Colon (tissue), 2 donors: ENCODE measurements at regions not wholly inside any gene's neighbourhood (a gene's known extent, or its start where the extent isn't known, plus 50 kb on each side); places are given as distances from the start of the nearest gene placed in this dataset.
"Not testable (repeated sequence)": the region's sequence is repeated elsewhere in the genome, so short reads cannot be mapped to it uniquely, and the experiment has no call there.

Experiments
- FAIRE-seq: peaks from 2 replicates; lab custom pipeline; 2012; peaks lifted over from hg19 to GRCh38; lab: Jason Lieb, UNC
- donor health status: control.
- donor health status: control.

DNA sequence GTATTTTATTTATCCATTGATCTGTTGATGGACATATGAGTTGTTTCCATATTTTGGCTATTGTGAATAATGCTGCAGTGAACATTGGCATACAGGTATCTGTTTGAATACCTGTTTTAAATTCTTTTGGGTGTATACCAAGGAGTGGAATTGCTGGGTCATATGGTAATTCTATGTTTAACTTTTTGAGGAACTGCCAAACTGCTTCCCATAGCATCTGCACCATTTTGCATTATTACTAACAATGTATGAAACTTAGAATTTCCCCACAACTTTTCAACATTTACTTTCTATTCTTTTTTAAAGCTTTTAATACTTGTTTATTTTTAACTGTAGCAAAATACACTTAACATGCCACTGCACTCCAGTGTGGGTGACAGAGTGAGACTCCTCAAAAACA, 57.0 kb upstream of the MSN start:
- no peak for FAIRE-seq

- peak; percentile 28 for FAIRE-seq
Observed at GRCh38 chrX:65610040-65610439, 57.4 kb upstream of the MSN start.

DNA sequence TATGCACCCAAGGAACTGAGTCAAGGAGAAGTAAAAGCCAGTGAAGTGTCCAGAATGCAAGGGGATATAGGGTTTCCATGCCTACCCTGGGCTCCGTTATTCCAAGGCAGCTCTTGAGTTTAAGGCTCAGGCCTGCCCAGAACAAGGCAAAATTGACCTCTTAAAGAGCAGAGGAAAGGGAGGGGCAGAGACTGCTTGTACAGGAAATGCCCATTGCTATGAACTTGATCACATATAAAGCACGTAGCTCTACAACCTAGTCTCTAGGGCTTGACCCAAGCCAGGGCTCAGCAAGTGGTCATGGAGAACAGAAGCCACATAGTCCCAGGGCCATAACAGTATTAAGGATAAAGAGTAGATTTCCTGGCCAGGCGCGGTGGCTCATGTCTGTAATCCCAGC, 58.2 kb upstream of the MSN start:
- no peak for FAIRE-seq

GRCh38 chrX:65608026-65608425, 59.4 kb upstream of the MSN start:
- no peak for FAIRE-seq

DNA sequence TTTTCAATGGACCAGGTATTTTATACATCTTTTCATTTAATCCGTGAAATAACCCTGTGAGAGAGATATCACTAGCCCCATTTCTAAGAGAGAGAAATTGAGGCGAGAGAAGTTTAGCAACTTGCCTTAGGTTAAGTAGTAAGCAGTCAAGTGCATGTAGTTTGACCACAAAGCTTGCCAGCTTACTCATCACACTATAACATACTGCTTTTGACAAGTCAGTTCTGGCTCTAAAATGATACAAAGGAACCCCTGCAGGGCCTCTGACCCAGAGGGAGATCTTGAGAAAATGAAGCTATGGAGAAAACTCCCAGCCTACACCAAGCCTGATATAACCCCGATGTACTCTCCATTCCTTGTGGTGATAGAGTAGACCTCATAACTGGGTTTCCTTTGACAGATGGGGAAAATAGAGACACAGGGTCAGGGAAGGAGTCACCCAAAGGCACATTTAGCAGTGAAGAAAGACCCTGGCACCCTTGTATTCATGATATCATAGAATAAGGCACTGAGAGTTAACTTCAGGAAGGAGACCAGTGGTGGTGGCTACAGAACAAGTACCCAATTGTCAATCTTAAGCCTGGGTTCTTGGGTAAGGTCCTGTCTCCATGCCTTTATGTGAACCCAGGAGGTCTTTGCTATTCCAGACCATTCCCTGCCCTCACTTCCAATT, 60.2 kb upstream of the MSN start:
- FAIRE-seq = no peak

DNA sequence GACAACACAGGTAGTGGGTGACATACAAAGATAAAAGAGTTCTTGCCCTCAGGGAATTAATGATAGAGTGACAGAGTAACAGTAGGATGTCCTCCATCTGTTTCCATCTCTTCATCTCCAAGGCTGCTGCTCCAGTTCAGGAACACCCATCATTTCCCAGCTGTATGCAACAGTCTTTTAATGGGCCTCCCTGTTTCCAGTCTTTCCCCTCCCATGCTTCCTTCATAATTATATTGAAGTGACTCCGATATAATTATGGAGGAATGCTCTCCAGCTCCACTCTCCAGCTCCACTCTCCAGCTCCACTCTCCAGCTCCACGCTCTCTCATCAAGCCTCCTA, 65.3 kb upstream of the MSN start:
- no peak for FAIRE-seq

- peak; percentile 82 for FAIRE-seq
Observed at GRCh38 chrX:65601530-65602220, 65.8 kb upstream of the MSN start.

DNA sequence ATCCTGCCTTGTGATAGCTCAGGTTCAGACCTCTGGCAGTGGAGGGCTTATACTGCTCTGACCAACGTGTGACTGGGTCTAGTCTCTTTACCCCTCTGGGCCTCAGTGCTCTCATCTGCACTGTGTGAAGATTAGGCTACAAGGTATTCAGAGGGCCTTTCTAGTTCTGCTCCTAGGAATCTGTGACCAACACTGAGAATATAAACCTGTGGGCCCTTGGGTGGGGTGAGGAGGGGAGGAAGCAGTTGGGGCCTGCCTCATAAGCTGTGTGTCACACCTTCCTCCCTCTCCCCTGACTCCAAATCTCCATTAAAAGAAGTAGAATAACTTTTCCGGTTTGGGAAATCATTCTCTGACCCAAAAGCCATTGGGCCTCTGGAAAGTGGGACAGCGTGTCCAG, 66.3 kb upstream of the MSN start:
- no peak for FAIRE-seq

DNA sequence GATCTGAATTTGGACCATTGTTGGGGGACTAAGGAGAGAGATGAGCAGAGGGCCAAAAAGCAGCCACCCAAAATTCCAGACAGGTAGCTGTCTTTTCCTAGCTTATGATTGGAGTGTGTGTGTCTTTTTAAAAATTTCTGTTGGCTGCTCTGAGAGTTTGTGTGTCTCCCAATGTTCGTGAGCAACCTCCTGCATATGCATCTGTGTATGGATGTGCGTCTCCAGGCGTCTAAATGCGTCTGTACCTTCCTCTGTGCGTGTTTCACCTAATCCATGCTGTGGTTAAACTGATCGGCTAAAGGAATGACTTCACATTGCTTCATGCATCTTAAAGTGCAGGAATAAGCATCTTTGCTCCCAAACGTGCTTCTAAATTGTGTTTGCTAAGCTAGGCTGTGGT, 65.5 kb upstream of the LAS1L start:
- FAIRE-seq = no peak

DNA sequence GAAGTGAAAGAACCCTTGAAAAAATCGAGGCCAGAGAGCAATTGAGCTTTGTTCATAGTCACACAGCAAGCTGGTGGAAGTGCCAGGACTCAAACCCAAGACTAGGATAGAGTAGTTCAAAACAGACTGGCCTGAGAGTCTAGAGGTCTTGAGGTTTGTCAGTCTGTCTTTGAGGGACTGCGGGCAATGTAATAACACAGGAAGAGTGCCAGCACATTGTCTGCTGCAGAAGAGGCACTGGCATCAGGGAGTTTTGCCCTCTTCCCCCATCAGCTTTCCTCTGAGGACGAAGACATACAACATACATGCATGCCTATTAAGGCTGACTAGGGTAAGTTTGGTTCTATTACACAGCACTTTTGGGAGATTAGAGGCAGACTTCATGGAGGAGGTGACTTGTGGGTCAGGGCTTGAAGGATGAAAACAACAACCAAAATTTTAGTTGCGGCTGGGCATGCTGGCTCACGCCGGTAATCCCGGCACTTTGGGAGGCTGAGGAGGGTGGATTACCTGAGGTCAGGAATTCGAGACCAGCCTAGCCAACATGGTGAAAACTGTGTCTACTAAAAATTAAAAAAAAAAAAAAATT, 64.1 kb upstream of the LAS1L start:
- no peak for FAIRE-seq

GRCh38 chrX:65596270-65597034, 61.9 kb upstream of the LAS1L start:
- no peak for FAIRE-seq

DNA sequence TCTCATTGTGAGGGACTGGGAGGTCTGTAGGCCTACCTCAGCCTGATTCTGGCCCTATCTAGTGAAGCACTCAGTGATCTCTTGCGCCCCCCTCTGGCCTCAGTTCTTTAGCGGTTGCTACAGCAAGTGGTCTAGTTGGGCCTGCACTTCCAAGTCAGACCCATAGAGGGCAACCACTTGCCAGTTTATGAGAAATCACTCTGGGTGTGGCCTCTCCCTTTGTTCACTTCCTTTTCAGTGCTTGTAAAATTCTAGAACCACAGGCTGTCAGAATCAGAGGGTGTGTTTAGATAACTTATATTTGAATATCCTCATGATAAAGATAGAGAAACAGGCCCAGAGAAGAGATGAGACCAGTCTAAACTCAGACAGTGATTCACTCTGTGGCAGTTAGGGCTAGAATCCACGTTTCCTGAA, 60.9 kb upstream of the LAS1L start:
- FAIRE-seq = peak; percentile 97

- FAIRE-seq = no peak
Observed at GRCh38 chrX:65591206-65591605, 56.6 kb upstream of the LAS1L start.

DNA sequence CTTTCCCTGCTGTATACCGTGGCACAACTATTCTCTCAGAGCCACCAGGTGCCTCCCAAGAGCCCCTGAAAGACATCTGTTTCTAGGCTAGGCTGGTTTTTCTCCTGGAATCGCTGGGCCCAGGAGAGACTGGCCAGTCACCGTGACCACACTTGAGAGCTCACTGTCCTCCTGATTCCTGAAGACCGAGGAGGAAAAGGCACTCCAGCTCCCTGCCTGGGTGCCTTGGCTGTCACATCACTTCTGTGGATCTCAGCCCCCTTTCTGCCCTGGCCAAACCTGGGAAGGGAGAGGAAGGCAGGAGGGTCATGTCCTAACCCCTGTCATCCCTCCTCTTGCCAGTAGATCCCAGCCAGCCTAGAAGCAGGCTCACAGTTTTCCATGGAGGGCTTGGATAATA, 54.7 kb upstream of the LAS1L start:
- FAIRE-seq = no peak

GRCh38 chrX:65588795-65589194, 54.2 kb upstream of the LAS1L start:
- no peak for FAIRE-seq

DNA sequence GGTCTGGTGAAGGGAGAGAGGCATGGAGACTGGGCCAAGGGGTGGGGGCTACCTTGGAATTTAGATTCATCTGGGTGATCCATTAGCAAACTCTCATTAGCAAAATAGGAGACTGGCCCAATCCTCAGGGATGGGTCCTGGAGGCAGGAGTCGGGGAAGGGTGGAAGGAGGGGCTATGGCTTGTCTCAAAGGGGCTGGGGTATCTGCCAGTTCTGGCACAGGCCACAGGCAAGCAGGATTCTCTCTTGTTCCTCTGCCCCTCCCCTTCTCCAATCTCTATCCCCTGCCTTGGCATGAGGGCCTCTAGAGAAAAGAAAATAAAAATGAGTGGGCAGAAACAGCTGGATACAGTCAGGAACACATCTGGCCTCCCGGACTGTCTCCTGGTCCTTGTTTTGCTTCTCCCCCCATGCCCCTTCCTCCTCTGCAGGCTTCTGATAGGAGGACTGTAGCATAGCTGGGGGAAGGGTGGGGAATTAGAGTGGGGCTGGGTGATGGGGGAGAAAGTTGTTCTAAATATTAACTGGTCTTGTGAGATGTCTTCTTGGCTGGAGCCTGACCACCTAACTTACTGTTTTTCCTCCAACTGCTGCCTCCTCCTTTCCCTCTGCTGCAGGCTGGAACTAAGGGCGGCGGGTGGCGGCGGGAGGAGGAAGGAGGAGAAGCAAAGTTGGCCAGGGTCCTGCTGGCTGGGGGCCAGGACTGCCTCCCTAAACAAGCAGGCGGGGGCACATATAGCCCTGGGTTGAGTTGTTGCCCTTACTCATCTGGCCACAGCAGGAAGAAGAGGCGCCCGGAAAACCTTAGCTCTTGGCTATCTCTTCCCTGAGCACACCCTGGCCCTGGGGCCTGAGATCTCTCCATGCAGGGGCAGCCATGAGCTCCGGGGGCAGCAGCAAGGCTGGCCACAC, 53.3 kb upstream of the LAS1L start:
- FAIRE-seq = no peak

DNA sequence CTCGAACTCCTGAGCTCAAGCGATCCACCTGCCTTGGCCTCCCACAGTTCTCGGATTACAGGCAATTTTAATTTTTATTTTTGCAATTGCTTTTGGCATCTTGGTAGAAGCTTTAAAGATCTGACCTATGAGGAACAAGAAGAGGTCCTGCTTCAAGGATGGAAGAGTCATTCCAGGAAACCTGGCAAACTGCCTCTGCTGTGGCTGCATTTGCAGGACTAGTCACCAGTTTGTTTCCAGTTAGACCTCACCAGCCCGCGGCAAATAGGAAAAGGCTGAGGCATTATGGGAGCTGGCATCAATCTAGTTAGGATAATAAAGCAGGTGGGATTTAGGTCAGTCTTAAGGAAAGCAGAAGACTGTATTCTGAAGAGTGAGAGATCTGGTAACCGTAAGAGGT, 51.9 kb upstream of the LAS1L start:
- no peak for FAIRE-seq

- FAIRE-seq = not testable (repeated sequence)
Observed at GRCh38 chrX:65585226-65585625, 50.6 kb upstream of the LAS1L start.
